GM19452 (cell line): ENCODE measurements at regions not wholly inside any gene's neighbourhood (a gene's known extent, or its start where the extent isn't known, plus 50 kb on each side); places are given as distances from the start of the nearest gene placed in this dataset.

ENCODE experiments used
- ATAC-seq: cut with Tn5 transposase; IDR thresholded peaks from one replicate; pipeline ENCODE4 v1.9.1; 2021; ENCODE audit not compliant: unreplicated experiment

GRCh38 chr13:95352486-95352885 is 51.2 kb upstream of the ABCC4 start:
- no peak for ATAC-seq

- no peak for ATAC-seq
These were observed 52.9 kb upstream of the ABCC4 start for GRCh38 chr13:95354156-95354555.

- ATAC-seq: no peak
These were observed 53.6 kb upstream of the ABCC4 start for GRCh38 chr13:95354680-95355487.

- ATAC-seq: no peak
These were observed 54.2 kb upstream of the ABCC4 start for GRCh38 chr13:95355494-95355893.

- no peak for ATAC-seq
These were observed 55.7 kb upstream of the ABCC4 start for GRCh38 chr13:95356916-95357315.

- ATAC-seq: no peak
These were observed 56.6 kb upstream of the ABCC4 start for GRCh38 chr13:95357875-95358274.

- no peak for ATAC-seq
These were observed 58.8 kb upstream of the ABCC4 start for GRCh38 chr13:95360052-95360451.

GRCh38 chr13:95360464-95361097 is 59.3 kb upstream of the ABCC4 start:
- ATAC-seq: no peak

- ATAC-seq: no peak
These were observed 60.4 kb upstream of the ABCC4 start for GRCh38 chr13:95361686-95362085.

GRCh38 chr13:95362666-95363065 is 61.4 kb upstream of the ABCC4 start:
- no peak for ATAC-seq

- no peak for ATAC-seq
These were observed 66.1 kb upstream of the ABCC4 start for GRCh38 chr13:95367309-95367843.

GRCh38 chr13:95368998-95369397 is 67.7 kb upstream of the ABCC4 start:
- ATAC-seq: no peak

GRCh38 chr13:95375706-95376105 is 74.5 kb upstream of the ABCC4 start:
- ATAC-seq: no peak

GRCh38 chr13:95378603-95379002 is 77.4 kb upstream of the ABCC4 start:
- ATAC-seq: no peak

GRCh38 chr13:95380468-95381211 is 79.4 kb upstream of the ABCC4 start:
- ATAC-seq: peak; percentile 90

GRCh38 chr13:95381212-95381527 is 79.9 kb upstream of the ABCC4 start:
- ATAC-seq: no peak

GRCh38 chr13:95382411-95382810 is 81.2 kb upstream of the ABCC4 start:
- ATAC-seq: no peak

- no peak for ATAC-seq
These were observed 81.7 kb upstream of the ABCC4 start for GRCh38 chr13:95382916-95383315.

GRCh38 chr13:95385373-95385772 is 84.1 kb upstream of the ABCC4 start:
- no peak for ATAC-seq

- ATAC-seq: no peak
These were observed 84.5 kb upstream of the ABCC4 start for GRCh38 chr13:95385798-95386197.

GRCh38 chr13:95386370-95386769 is 85.1 kb upstream of the ABCC4 start:
- no peak for ATAC-seq

- ATAC-seq: no peak
These were observed 86.5 kb upstream of the ABCC4 start for GRCh38 chr13:95387733-95388207.
